ENCODE measurements at regions not wholly inside any gene's neighbourhood (a gene's known extent, or its start where the extent isn't known, plus 50 kb on each side); places are given as distances from the start of the nearest gene placed in this dataset.

- Histone ChIP-seq H3K27ac (no peak overlapping the region), H3K9me3 (replicated peaks in 1 of 3) (no peaks in the 10 kb centered on the region), H3K4me1 (replicated peaks in 1 of 2) (no peaks in the 10 kb centered on the region), H3K36me3 (replicated peaks in 1 of 2) (no peaks in the 10 kb centered on the region), H3K4me3 (no peak overlapping the region), H3K27me3 (no peaks in the 10 kb centered on the region)
- TF ChIP-seq, protein P1, sequence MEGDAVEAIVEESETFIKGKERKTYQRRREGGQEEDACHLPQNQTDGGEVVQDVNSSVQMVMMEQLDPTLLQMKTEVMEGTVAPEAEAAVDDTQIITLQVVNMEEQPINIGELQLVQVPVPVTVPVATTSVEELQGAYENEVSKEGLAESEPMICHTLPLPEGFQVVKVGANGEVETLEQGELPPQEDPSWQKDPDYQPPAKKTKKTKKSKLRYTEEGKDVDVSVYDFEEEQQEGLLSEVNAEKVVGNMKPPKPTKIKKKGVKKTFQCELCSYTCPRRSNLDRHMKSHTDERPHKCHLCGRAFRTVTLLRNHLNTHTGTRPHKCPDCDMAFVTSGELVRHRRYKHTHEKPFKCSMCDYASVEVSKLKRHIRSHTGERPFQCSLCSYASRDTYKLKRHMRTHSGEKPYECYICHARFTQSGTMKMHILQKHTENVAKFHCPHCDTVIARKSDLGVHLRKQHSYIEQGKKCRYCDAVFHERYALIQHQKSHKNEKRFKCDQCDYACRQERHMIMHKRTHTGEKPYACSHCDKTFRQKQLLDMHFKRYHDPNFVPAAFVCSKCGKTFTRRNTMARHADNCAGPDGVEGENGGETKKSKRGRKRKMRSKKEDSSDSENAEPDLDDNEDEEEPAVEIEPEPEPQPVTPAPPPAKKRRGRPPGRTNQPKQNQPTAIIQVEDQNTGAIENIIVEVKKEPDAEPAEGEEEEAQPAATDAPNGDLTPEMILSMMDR (IDR thresholded peaks at IDR 0.05): no peak
- no peak for TF ChIP-seq POLR2A (IDR thresholded peaks at IDR 0.05)
- WGBS, 4 donors: 75 to 85% (median 83%) methylated on average over 3 of the region's 3 CpGs
- intact Hi-C loops (cut with DNase I): no loop called here
- DNase-seq: no peak
Observed at GRCh38 chr10:106473129-106473685, 691.3 kb downstream of the SORCS1 start.

DNA sequence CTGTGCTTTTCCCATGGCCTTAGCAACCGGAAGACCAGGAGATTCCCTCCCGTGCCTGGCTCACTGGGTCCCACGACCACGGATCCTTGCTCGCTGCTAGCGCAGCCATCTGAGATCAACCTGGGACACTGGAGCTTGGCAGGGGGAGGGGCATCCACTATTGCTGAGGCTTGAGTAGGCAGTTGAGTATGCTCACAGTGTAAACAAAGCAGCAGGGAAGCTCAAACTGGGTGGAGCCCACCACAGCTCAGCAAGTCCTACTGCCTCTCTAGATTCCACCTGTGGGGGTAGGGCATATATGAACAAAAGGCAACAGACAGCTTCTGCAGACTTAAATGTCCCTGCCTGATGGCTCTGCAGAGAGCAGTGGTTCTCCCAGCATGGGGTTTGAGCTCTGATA lies 697.0 kb downstream of the SORCS1 start:
- WGBS, 4 donors: 80 to 94% (median 89%) methylated on average over 1 to 6 of the region's 6 CpGs
- Histone ChIP-seq H3K4me3 (no peak overlapping the region), H3K4me1 (replicated peaks in 1 of 2) (no peaks in the 10 kb centered on the region), H3K36me3 (replicated peaks in 1 of 2) (no peaks in the 10 kb centered on the region), H3K27me3 (no peaks in the 10 kb centered on the region), H3K27ac (no peak overlapping the region), H3K9me3 (replicated peaks in 1 of 3) (no peaks in the 10 kb centered on the region)
- DNase-seq: no peak
- TF ChIP-seq, protein P1 (IDR thresholded peaks at IDR 0.05): no peak
- TF ChIP-seq POLR2A (IDR thresholded peaks at IDR 0.05): no peak
- intact Hi-C loops (cut with DNase I): no loop called here

GRCh38 chr10:106457522-106457921 lies 707.0 kb downstream of the SORCS1 start:
- Histone ChIP-seq H3K27ac (no peak overlapping the region), H3K36me3 (replicated peaks in 1 of 2) (no peaks in the 10 kb centered on the region), H3K27me3 (no peaks in the 10 kb centered on the region), H3K9me3 (replicated peaks in 1 of 3) (no peaks in the 10 kb centered on the region), H3K4me3 (no peak overlapping the region), H3K4me1 (replicated peaks in 1 of 2) (no peaks in the 10 kb centered on the region)
- intact Hi-C loops (cut with DNase I): no loop called here
- WGBS, 4 donors: 67 to 82% (median 75%) methylated on average over 3 of the region's 3 CpGs
- TF ChIP-seq, protein P1 (IDR thresholded peaks at IDR 0.05): no peak
- no peak for TF ChIP-seq POLR2A (IDR thresholded peaks at IDR 0.05)
- DNase-seq: no peak

DNA sequence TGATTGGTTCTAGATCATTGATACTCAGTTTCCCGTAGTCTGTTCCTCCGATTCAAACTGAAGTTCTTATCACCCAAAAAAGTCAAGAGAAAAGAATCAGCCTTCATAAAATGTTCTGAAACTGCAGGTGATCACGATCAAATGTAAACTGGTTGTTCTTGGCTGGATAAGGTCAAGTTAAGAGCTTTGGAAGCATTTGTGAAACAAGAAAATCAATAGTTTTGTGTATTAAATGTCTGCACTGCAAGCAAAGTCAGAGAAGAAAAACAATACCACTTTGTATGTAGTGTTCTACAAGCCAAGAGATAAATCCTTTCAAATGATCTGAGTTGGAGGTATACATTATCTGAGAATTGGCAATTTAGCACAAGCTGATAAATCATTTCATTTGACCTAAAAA lies 710.3 kb downstream of the SORCS1 start:
- 71 to 84% (median 79%) methylated on average over 3 of the region's 3 CpGs for WGBS, 4 donors
- TF ChIP-seq POLR2A (IDR thresholded peaks at IDR 0.05): no peak
- TF ChIP-seq, protein P1 (IDR thresholded peaks at IDR 0.05): no peak
- intact Hi-C loops (cut with DNase I): no loop called here
- Histone ChIP-seq H3K27me3 (no peaks in the 10 kb centered on the region), H3K4me1 (replicated peaks in 1 of 2) (no peaks in the 10 kb centered on the region), H3K27ac (no peak overlapping the region), H3K4me3 (no peak overlapping the region), H3K36me3 (replicated peaks in 1 of 2) (no peaks in the 10 kb centered on the region), H3K9me3 (replicated peaks in 1 of 3) (no peaks in the 10 kb centered on the region)
- no peak for DNase-seq

All from adrenal gland (tissue), 9 donors.